ENCODE measurements at regions not wholly inside any gene's neighbourhood (a gene's known extent, or its start where the extent isn't known, plus 50 kb on each side); places are given as distances from the start of the nearest gene placed in this dataset.

DNA sequence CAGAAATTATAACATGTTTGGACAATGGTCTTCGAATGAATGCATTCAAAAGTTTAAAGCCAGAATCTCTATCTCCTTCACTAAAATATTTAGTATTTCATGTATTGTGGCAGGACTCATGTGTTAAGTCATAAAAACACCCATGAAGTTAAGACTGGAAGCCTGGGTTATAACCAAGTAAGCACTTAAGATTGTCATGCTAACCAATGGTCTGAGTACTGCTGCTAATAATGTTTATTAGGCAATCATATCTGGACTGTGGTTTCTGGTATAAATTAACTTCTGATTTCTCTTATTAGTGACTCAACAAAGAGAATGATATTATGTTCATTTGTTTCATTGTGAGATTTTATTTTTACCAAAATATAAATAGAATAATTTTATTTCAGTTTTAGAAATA, 297.9 kb upstream of the EDIL3 start:
- H3K27me3 Mint-ChIP-seq (ENCODE audit: low read depth, unreplicated experiment), result no peaks in the 10 kb centered on the region
- H3K36me3 Mint-ChIP-seq (ENCODE audit: low read depth, unreplicated experiment), result no peaks in the 10 kb centered on the region
- no peak overlapping the region for H3K27ac ChIP-seq (ENCODE audit: low read depth, low read length)
- H3K9me3 Mint-ChIP-seq (ENCODE audit: unreplicated experiment), result no peaks in the 10 kb centered on the region
- no peaks in the 10 kb centered on the region for H3K79me2 ChIP-seq (ENCODE audit: insufficient read depth, low read length)
- no peak overlapping the region for H3K9ac ChIP-seq (ENCODE audit: low read length)
- no peak overlapping the region for H3K4me3 ChIP-seq (ENCODE audit: insufficient read depth, low read depth, low read length)
- no peak overlapping the region for H3K27ac Mint-ChIP-seq (ENCODE audit: unreplicated experiment)
- H4K20me1 ChIP-seq (ENCODE audit: insufficient read depth, low read length), result no peaks in the 10 kb centered on the region
- DNase-seq (ENCODE audit: low read depth) (no peak), FAIRE-seq (no peak)
- no peak overlapping the region for H3K4me3 Mint-ChIP-seq (ENCODE audit: unreplicated experiment)
- H3K27me3 ChIP-seq (ENCODE audit: insufficient read depth, low read length), result no peaks in the 10 kb centered on the region
- no peaks in the 10 kb centered on the region for H3K4me1 ChIP-seq (ENCODE audit: insufficient read depth, low read length)
- H3K9me3 ChIP-seq (ENCODE audit: insufficient read depth, low read depth, low read length), result no peaks in the 10 kb centered on the region
- H3K4me1 Mint-ChIP-seq (ENCODE audit: low read depth, unreplicated experiment), result no peaks in the 10 kb centered on the region
- TF ChIP-seq, protein P1, sequence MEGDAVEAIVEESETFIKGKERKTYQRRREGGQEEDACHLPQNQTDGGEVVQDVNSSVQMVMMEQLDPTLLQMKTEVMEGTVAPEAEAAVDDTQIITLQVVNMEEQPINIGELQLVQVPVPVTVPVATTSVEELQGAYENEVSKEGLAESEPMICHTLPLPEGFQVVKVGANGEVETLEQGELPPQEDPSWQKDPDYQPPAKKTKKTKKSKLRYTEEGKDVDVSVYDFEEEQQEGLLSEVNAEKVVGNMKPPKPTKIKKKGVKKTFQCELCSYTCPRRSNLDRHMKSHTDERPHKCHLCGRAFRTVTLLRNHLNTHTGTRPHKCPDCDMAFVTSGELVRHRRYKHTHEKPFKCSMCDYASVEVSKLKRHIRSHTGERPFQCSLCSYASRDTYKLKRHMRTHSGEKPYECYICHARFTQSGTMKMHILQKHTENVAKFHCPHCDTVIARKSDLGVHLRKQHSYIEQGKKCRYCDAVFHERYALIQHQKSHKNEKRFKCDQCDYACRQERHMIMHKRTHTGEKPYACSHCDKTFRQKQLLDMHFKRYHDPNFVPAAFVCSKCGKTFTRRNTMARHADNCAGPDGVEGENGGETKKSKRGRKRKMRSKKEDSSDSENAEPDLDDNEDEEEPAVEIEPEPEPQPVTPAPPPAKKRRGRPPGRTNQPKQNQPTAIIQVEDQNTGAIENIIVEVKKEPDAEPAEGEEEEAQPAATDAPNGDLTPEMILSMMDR (IDR thresholded peaks at IDR 0.05; ENCODE audit: insufficient read depth, low read depth, low read length), result no peak
- TF ChIP-seq EZH2 (IDR thresholded peaks at IDR 0.05; ENCODE audit: insufficient read depth, low read length), result no peak
- peaks cover 2% of the 10 kb centered on the region for H3K36me3 ChIP-seq (ENCODE audit: insufficient read depth, low read length)
- H3K4me2 ChIP-seq (ENCODE audit: low read length), result no peak overlapping the region
- H2AFZ ChIP-seq (ENCODE audit: low read depth, low read length), result no peak overlapping the region

DNA sequence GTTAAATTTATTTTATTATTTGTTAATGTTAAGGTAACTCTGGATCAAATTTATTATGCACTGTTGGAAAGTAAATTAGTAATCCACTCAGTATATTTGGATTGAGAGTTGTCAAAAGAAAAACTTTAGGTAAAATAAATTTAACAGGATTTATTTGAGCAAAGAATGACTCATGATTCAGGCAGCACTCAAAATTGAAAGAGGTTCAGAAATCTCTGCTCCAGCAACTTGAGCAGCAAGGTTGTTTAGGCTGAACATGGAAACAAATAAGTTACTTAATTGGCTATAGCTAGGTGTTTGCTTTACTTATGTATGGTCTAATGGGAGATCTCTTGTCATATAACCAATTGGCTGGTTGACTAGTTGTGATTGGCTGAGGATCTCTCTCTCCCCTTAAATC, 296.2 kb upstream of the EDIL3 start:
- no peak overlapping the region for H3K4me3 Mint-ChIP-seq (ENCODE audit: unreplicated experiment)

DNA sequence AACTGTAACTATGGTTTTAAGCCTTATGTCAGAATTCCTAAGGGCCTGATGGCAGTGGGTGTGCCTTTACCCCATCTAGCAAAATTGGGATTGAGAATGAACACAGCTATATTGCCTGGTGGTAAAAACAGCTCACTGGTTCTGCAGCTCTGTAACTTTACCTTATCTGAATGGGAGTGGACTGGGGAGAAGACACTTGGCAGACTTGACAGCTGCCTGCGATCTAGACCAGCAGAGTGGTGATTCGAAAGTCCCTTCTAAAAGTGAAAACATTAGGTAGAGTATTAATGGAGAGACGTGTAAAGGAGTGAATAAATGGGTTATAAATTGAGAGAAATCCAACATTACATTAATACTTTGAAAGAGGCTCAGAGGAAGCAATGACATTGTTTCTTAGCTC, 289.1 kb upstream of the EDIL3 start:
- no peaks in the 10 kb centered on the region for H3K4me1 ChIP-seq (ENCODE audit: insufficient read depth, low read length)
- H3K4me2 ChIP-seq (ENCODE audit: low read length), result no peak overlapping the region
- H3K4me3 ChIP-seq (ENCODE audit: insufficient read depth, low read depth, low read length), result no peak overlapping the region
- Mint-ChIP-seq H3K4me1 (ENCODE audit: low read depth, unreplicated experiment) (no peaks in the 10 kb centered on the region), H3K36me3 (ENCODE audit: low read depth, unreplicated experiment) (no peaks in the 10 kb centered on the region), H3K27me3 (ENCODE audit: low read depth, unreplicated experiment) (no peaks in the 10 kb centered on the region), H3K9me3 (ENCODE audit: unreplicated experiment) (peaks cover 14% of the 10 kb centered on the region), H3K27ac (ENCODE audit: unreplicated experiment) (no peak overlapping the region), H3K4me3 (ENCODE audit: unreplicated experiment) (no peak overlapping the region)
- H4K20me1 ChIP-seq (ENCODE audit: insufficient read depth, low read length), result no peaks in the 10 kb centered on the region
- no peak overlapping the region for H2AFZ ChIP-seq (ENCODE audit: low read depth, low read length)
- no peaks in the 10 kb centered on the region for H3K36me3 ChIP-seq (ENCODE audit: insufficient read depth, low read length)
- peaks cover 5% of the 10 kb centered on the region for H3K9me3 ChIP-seq (ENCODE audit: insufficient read depth, low read depth, low read length)
- no peak for FAIRE-seq
- no peak overlapping the region for H3K9ac ChIP-seq (ENCODE audit: low read length)
- H3K27me3 ChIP-seq (ENCODE audit: insufficient read depth, low read length), result no peaks in the 10 kb centered on the region
- TF ChIP-seq, protein P1 (IDR thresholded peaks at IDR 0.05; ENCODE audit: insufficient read depth, low read depth, low read length), result no peak
- TF ChIP-seq EZH2 (IDR thresholded peaks at IDR 0.05; ENCODE audit: insufficient read depth, low read length), result no peak
- no peak overlapping the region for H3K27ac ChIP-seq (ENCODE audit: low read depth, low read length)
- no peaks in the 10 kb centered on the region for H3K79me2 ChIP-seq (ENCODE audit: insufficient read depth, low read length)
- DNase-seq (ENCODE audit: low read depth), result no peak

More for the DNA sequence above, 296.2 kb upstream of the EDIL3 start:
- no peaks in the 10 kb centered on the region for H3K4me1 ChIP-seq (ENCODE audit: insufficient read depth, low read length)
- no peak overlapping the region for H3K9ac ChIP-seq (ENCODE audit: low read length)
- Mint-ChIP-seq H3K4me1 (ENCODE audit: low read depth, unreplicated experiment) (no peaks in the 10 kb centered on the region), H3K27me3 (ENCODE audit: low read depth, unreplicated experiment) (no peaks in the 10 kb centered on the region), H3K36me3 (ENCODE audit: low read depth, unreplicated experiment) (no peaks in the 10 kb centered on the region), H3K27ac (ENCODE audit: unreplicated experiment) (no peak overlapping the region), H3K9me3 (ENCODE audit: unreplicated experiment) (no peaks in the 10 kb centered on the region)
- H3K27ac ChIP-seq (ENCODE audit: low read depth, low read length), result no peak overlapping the region
- TF ChIP-seq, protein P1 (IDR thresholded peaks at IDR 0.05; ENCODE audit: insufficient read depth, low read depth, low read length), result no peak
- no peak for TF ChIP-seq EZH2 (IDR thresholded peaks at IDR 0.05; ENCODE audit: insufficient read depth, low read length)
- no peaks in the 10 kb centered on the region for H3K79me2 ChIP-seq (ENCODE audit: insufficient read depth, low read length)
- no peak overlapping the region for H3K4me2 ChIP-seq (ENCODE audit: low read length)
- no peak overlapping the region for H3K4me3 ChIP-seq (ENCODE audit: insufficient read depth, low read depth, low read length)
- H4K20me1 ChIP-seq (ENCODE audit: insufficient read depth, low read length), result no peaks in the 10 kb centered on the region
- H3K36me3 ChIP-seq (ENCODE audit: insufficient read depth, low read length), result peaks cover 2% of the 10 kb centered on the region
- FAIRE-seq (no peak), DNase-seq (ENCODE audit: low read depth) (no peak)
- no peak overlapping the region for H2AFZ ChIP-seq (ENCODE audit: low read depth, low read length)
- H3K9me3 ChIP-seq (ENCODE audit: insufficient read depth, low read depth, low read length), result no peaks in the 10 kb centered on the region
- no peaks in the 10 kb centered on the region for H3K27me3 ChIP-seq (ENCODE audit: insufficient read depth, low read length)
